GM23338 (cell line): ENCODE measurements at regions not wholly inside any gene's neighbourhood (a gene's known extent, or its start where the extent isn't known, plus 50 kb on each side); places are given as distances from the start of the nearest gene placed in this dataset.

Experiments used
- ATAC-seq: fragments of 200-7000 bp; cut with Tn5 transposase; 3 replicates; pipeline ENCODE4 v1.9.1; 2020
- DNase-seq: peaks from one replicate; pipeline ENCODE4 v3.0.0-alpha.2; 2015; ENCODE audit warnings: low spot score
- H2AFZ ChIP-seq: fragments of 200-600 bp; sonication (generic); 2 replicates; pipeline ENCODE4 v1.8.0; 2016; ENCODE audit warnings: antibody characterized with exemption, mild to moderate bottlenecking, moderate library complexity
- H3F3A ChIP-seq: fragments of 200-600 bp; sonication (generic); replicated peaks from 2 replicates; pipeline ENCODE4 v1.8.0; 2017; ENCODE audit warnings: antibody characterized with exemption, mixed run types, low read depth
- H3K27ac ChIP-seq: fragments of 200-600 bp; sonication (generic); 2 replicates; pipeline ENCODE4 v1.6.1; 2016; ENCODE audit warnings: low read depth
- H3K27me3 ChIP-seq: fragments of 200-600 bp; sonication (generic); 2 replicates; pipeline ENCODE4 v1.8.0; 2016; ENCODE audit warnings: mild to moderate bottlenecking, mixed run types, moderate library complexity; ENCODE audit not compliant: insufficient read depth
- H3K36me3 ChIP-seq: fragments of 200-600 bp; sonication (generic); 2 replicates; pipeline ENCODE4 v1.8.0; 2016; ENCODE audit warnings: mild to moderate bottlenecking; ENCODE audit not compliant: insufficient read depth
- H3K4me1 ChIP-seq: fragments of 200-600 bp; sonication (generic); 2 replicates; pipeline ENCODE4 v1.8.0; 2016; ENCODE audit warnings: mild to moderate bottlenecking, moderate library complexity; ENCODE audit not compliant: insufficient read depth
- H3K4me2 ChIP-seq: fragments of 200-600 bp; sonication (generic); 2 replicates; pipeline ENCODE4 v1.7.1; 2017; ENCODE audit warnings: mixed run types
- H3K4me3 ChIP-seq: fragments of 200-600 bp; sonication (generic); 2 replicates; pipeline ENCODE4 v1.6.1; 2016; ENCODE audit warnings: mixed run types
- H3K79me2 ChIP-seq: fragments of 200-600 bp; sonication (generic); replicated peaks from 2 replicates; pipeline ENCODE4 v1.8.0; 2017; ENCODE audit warnings: mild to moderate bottlenecking; ENCODE audit not compliant: insufficient read depth
- H3K9me2 ChIP-seq: fragments of 200-600 bp; sonication (generic); 2 replicates; pipeline ENCODE4 v1.8.0; 2017; ENCODE audit not compliant: insufficient read depth
- H4K20me1 ChIP-seq: fragments of 200-600 bp; sonication (generic); replicated peaks from 2 replicates; pipeline ENCODE4 v1.8.0; 2017; ENCODE audit warnings: mild to moderate bottlenecking; ENCODE audit not compliant: insufficient read depth
- H3K27ac Mint-ChIP-seq: 2 replicates; pipeline ENCODE4 v1.8.0; 2020; ENCODE audit warnings: inconsistent platforms, mild to moderate bottlenecking, moderate library complexity, mixed read lengths
- H3K27me3 Mint-ChIP-seq: 3 replicates; pipeline ENCODE4 v1.8.0; 2022; ENCODE audit warnings: low read depth, mild to moderate bottlenecking, moderate library complexity, mixed read lengths, inconsistent platforms; ENCODE audit not compliant: insufficient read depth, poor library complexity
- H3K36me3 Mint-ChIP-seq: 3 replicates; pipeline ENCODE4 v1.8.0; 2021; ENCODE audit warnings: low read depth, mild to moderate bottlenecking, inconsistent platforms, moderate library complexity, mixed read lengths
- H3K4me1 Mint-ChIP-seq: 3 replicates; pipeline ENCODE4 v1.8.0; 2020; ENCODE audit warnings: mild to moderate bottlenecking, inconsistent platforms, mixed read lengths
- H3K4me3 Mint-ChIP-seq: 3 replicates; pipeline ENCODE4 v1.8.0; 2021; ENCODE audit warnings: moderate library complexity, mild to moderate bottlenecking, inconsistent platforms, mixed read lengths
- H3K9me3 Mint-ChIP-seq: 3 replicates; pipeline ENCODE4 v1.8.0; 2020; ENCODE audit warnings: moderate library complexity, mild to moderate bottlenecking, inconsistent platforms, mixed read lengths
- CREB1 ChIP-seq: fragments of 250-450 bp; sonication (Bioruptor Pico); IDR thresholded peaks from 2 replicates; pipeline ENCODE4 v1.5.0; 2020; ENCODE audit warnings: low read depth, mild to moderate bottlenecking, moderate library complexity
- EZH2phosphoT487 ChIP-seq: fragments of 200-600 bp; sonication (generic); IDR thresholded peaks from one replicate; pipeline ENCODE4 v1.8.1; 2018; ENCODE audit warnings: antibody characterized with exemption; ENCODE audit not compliant: unreplicated experiment
- JUNB ChIP-seq: IDR thresholded peaks from one replicate; pipeline ENCODE4 v1.6.1; 2016; ENCODE audit warnings: antibody characterized with exemption; ENCODE audit not compliant: unreplicated experiment
- POLR2AphosphoS5 ChIP-seq: IDR thresholded peaks from 2 replicates; pipeline ENCODE4 v1.6.1; 2016; ENCODE audit warnings: antibody characterized with exemption, low read depth
- ZNF114 ChIP-seq: fragments of 250-450 bp; sonication (Bioruptor Pico); IDR thresholded peaks from 2 replicates; pipeline ENCODE4 v1.5.0; 2020; ENCODE audit warnings: mild to moderate bottlenecking, moderate library complexity
- ZNF331 ChIP-seq: fragments of 250-450 bp; sonication (Bioruptor Pico); IDR thresholded peaks from 2 replicates; pipeline ENCODE4 v1.5.0; 2020; ENCODE audit warnings: low read depth, mild to moderate bottlenecking, moderate library complexity
- TF ChIP-seq, protein P1 (sequence below), 2 experiments: fragments of 200-600 bp in 1 of 2; sonication (generic) in 1 of 2; conservative IDR thresholded peaks; 2 replicates each; pipeline versions ENCODE4 v1.5.1 to v1.6.1; 2016 to 2017; ENCODE audit warnings: antibody characterized with exemption in 2 of 2, low read depth in 2 of 2, mild to moderate bottlenecking in 2 of 2, moderate library complexity in 1 of 2
- TF ChIP-seq, protein P2 (sequence below): fragments of 250-450 bp; sonication (Bioruptor Pico); IDR thresholded peaks from 2 replicates; pipeline ENCODE4 v1.5.0; 2020; ENCODE audit warnings: mild to moderate bottlenecking, moderate library complexity
- TF ChIP-seq, protein P3 (sequence below): IDR thresholded peaks from one replicate; pipeline ENCODE4 v1.6.1; 2018; ENCODE audit warnings: antibody characterized with exemption; ENCODE audit not compliant: unreplicated experiment
- TF ChIP-seq, protein P4 (sequence below): IDR thresholded peaks from 2 replicates; pipeline ENCODE4 v1.6.1; 2016; ENCODE audit warnings: antibody characterized with exemption

DNA sequence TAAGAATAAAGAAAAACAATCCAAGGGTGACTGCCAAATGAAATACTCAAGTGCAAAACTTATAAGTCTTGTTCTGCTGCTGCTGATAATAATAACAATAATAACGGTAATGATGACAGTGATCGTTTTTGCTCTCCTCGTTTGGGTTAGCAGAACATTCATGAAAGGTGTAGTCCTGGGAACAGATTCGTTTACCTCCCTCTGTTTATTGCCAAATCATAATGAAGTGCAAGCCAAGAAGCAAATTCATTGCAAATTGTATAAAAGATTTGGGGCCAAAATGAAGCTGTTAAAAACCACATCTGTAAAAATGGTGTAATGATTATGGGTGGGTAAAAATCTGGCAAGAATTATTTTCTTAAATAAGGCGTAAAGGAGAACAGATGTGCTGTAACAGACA is 587.2 kb upstream of the MKI67 start:
- Mint-ChIP-seq H3K4me1 (peaks cover 20% of the 10 kb centered on the region), H3K27ac (no peak overlapping the region), H3K4me3 (no peak overlapping the region), H3K27me3 (peaks cover 7% of the 10 kb centered on the region), H3K36me3 (no peaks in the 10 kb centered on the region), H3K9me3 (no peaks in the 10 kb centered on the region)
- no peak overlapping the region for H3K4me3 ChIP-seq
- ATAC-seq (no peak), DNase-seq (no peak)
- no peak overlapping the region for H3K4me2 ChIP-seq
- TF ChIP-seq, protein P1, sequence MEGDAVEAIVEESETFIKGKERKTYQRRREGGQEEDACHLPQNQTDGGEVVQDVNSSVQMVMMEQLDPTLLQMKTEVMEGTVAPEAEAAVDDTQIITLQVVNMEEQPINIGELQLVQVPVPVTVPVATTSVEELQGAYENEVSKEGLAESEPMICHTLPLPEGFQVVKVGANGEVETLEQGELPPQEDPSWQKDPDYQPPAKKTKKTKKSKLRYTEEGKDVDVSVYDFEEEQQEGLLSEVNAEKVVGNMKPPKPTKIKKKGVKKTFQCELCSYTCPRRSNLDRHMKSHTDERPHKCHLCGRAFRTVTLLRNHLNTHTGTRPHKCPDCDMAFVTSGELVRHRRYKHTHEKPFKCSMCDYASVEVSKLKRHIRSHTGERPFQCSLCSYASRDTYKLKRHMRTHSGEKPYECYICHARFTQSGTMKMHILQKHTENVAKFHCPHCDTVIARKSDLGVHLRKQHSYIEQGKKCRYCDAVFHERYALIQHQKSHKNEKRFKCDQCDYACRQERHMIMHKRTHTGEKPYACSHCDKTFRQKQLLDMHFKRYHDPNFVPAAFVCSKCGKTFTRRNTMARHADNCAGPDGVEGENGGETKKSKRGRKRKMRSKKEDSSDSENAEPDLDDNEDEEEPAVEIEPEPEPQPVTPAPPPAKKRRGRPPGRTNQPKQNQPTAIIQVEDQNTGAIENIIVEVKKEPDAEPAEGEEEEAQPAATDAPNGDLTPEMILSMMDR (conservative IDR thresholded peaks at IDR 0.05; ENCODE audit: low read depth in 2 of 2) = no peak
- TF ChIP-seq EZH2phosphoT487 (no peak), JUNB (no peak), ZNF114 (CRISPR knock-in tag) (no peak), POLR2AphosphoS5 (no peak), CREB1 (CRISPR knock-in tag) (no peak), ZNF331 (CRISPR knock-in tag) (no peak)
- TF ChIP-seq, protein P2, sequence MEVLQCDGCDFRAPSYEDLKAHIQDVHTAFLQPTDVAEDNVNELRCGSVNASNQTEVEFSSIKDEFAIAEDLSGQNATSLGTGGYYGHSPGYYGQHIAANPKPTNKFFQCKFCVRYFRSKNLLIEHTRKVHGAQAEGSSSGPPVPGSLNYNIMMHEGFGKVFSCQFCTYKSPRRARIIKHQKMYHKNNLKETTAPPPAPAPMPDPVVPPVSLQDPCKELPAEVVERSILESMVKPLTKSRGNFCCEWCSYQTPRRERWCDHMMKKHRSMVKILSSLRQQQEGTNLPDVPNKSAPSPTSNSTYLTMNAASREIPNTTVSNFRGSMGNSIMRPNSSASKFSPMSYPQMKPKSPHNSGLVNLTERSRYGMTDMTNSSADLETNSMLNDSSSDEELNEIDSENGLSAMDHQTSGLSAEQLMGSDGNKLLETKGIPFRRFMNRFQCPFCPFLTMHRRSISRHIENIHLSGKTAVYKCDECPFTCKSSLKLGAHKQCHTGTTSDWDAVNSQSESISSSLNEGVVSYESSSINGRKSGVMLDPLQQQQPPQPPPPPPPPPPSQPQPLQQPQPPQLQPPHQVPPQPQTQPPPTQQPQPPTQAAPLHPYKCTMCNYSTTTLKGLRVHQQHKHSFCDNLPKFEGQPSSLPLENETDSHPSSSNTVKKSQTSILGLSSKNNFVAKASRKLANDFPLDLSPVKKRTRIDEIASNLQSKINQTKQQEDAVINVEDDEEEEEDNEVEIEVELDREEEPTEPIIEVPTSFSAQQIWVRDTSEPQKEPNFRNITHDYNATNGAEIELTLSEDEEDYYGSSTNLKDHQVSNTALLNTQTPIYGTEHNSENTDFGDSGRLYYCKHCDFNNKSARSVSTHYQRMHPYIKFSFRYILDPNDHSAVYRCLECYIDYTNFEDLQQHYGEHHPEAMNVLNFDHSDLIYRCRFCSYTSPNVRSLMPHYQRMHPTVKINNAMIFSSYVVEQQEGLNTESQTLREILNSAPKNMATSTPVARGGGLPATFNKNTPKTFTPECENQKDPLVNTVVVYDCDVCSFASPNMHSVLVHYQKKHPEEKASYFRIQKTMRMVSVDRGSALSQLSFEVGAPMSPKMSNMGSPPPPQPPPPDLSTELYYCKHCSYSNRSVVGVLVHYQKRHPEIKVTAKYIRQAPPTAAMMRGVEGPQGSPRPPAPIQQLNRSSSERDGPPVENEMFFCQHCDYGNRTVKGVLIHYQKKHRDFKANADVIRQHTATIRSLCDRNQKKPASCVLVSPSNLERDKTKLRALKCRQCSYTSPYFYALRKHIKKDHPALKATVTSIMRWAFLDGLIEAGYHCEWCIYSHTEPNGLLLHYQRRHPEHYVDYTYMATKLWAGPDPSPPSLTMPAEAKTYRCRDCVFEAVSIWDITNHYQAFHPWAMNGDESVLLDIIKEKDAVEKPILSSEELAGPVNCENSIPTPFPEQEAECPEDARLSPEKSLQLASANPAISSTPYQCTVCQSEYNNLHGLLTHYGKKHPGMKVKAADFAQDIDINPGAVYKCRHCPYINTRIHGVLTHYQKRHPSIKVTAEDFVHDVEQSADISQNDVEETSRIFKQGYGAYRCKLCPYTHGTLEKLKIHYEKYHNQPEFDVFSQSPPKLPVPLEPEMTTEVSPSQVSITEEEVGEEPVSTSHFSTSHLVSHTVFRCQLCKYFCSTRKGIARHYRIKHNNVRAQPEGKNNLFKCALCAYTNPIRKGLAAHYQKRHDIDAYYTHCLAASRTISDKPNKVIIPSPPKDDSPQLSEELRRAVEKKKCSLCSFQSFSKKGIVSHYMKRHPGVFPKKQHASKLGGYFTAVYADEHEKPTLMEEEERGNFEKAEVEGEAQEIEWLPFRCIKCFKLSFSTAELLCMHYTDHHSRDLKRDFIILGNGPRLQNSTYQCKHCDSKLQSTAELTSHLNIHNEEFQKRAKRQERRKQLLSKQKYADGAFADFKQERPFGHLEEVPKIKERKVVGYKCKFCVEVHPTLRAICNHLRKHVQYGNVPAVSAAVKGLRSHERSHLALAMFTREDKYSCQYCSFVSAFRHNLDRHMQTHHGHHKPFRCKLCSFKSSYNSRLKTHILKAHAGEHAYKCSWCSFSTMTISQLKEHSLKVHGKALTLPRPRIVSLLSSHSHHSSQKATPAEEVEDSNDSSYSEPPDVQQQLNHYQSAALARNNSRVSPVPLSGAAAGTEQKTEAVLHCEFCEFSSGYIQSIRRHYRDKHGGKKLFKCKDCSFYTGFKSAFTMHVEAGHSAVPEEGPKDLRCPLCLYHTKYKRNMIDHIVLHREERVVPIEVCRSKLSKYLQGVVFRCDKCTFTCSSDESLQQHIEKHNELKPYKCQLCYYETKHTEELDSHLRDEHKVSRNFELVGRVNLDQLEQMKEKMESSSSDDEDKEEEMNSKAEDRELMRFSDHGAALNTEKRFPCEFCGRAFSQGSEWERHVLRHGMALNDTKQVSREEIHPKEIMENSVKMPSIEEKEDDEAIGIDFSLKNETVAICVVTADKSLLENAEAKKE (CRISPR knock-in tag) = no peak
- TF ChIP-seq, protein P3, sequence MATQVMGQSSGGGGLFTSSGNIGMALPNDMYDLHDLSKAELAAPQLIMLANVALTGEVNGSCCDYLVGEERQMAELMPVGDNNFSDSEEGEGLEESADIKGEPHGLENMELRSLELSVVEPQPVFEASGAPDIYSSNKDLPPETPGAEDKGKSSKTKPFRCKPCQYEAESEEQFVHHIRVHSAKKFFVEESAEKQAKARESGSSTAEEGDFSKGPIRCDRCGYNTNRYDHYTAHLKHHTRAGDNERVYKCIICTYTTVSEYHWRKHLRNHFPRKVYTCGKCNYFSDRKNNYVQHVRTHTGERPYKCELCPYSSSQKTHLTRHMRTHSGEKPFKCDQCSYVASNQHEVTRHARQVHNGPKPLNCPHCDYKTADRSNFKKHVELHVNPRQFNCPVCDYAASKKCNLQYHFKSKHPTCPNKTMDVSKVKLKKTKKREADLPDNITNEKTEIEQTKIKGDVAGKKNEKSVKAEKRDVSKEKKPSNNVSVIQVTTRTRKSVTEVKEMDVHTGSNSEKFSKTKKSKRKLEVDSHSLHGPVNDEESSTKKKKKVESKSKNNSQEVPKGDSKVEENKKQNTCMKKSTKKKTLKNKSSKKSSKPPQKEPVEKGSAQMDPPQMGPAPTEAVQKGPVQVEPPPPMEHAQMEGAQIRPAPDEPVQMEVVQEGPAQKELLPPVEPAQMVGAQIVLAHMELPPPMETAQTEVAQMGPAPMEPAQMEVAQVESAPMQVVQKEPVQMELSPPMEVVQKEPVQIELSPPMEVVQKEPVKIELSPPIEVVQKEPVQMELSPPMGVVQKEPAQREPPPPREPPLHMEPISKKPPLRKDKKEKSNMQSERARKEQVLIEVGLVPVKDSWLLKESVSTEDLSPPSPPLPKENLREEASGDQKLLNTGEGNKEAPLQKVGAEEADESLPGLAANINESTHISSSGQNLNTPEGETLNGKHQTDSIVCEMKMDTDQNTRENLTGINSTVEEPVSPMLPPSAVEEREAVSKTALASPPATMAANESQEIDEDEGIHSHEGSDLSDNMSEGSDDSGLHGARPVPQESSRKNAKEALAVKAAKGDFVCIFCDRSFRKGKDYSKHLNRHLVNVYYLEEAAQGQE = no peak
- TF ChIP-seq, protein P4, sequence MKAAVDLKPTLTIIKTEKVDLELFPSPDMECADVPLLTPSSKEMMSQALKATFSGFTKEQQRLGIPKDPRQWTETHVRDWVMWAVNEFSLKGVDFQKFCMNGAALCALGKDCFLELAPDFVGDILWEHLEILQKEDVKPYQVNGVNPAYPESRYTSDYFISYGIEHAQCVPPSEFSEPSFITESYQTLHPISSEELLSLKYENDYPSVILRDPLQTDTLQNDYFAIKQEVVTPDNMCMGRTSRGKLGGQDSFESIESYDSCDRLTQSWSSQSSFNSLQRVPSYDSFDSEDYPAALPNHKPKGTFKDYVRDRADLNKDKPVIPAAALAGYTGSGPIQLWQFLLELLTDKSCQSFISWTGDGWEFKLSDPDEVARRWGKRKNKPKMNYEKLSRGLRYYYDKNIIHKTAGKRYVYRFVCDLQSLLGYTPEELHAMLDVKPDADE = no peak
- H3F3A ChIP-seq = no peaks in the 10 kb centered on the region
- H3K27ac ChIP-seq = no peak overlapping the region
- H4K20me1 ChIP-seq = no peaks in the 10 kb centered on the region
- no peak overlapping the region for H2AFZ ChIP-seq
- no peaks in the 10 kb centered on the region for H3K27me3 ChIP-seq
- H3K9me2 ChIP-seq = peaks cover 4% of the 10 kb centered on the region; the same call in 1 of the 2 replicates
- no peaks in the 10 kb centered on the region for H3K79me2 ChIP-seq
- H3K4me1 ChIP-seq = peaks cover 10% of the 10 kb centered on the region; the same call in 1 of the 2 replicates
- no peaks in the 10 kb centered on the region for H3K36me3 ChIP-seq
